ENCODE measurements at regions not wholly inside any gene's neighbourhood (a gene's known extent, or its start where the extent isn't known, plus 50 kb on each side); places are given as distances from the start of the nearest gene placed in this dataset.

DNA sequence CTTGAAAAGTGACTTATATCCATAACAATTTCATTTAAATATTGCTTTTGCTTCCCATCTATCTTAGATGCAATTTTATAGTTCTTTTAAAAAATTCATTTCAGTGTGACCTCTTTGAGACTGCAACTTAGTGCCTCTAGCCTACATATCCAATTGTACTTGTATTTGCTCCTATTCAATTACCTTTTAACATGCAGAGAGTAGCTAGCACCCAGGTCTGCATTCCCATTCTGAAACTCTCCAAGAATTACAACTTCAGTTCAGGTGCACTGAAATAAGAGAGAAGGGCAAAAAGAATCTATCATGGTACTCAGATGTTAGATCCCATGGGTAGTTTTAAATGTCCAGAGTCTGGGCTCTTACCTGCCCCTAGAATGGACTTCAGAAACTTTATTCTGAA lies 765.4 kb upstream of the SLC35B3 start (continued):
- TF ChIP-seq SP1 (IDR thresholded peaks at IDR 0.05) (no peak), EGR1 (IDR thresholded peaks at IDR 0.05; ENCODE audit: low read depth in 2 of 2) (no peak), RXRA (IDR thresholded peaks at IDR 0.05) (no peak)

DNA sequence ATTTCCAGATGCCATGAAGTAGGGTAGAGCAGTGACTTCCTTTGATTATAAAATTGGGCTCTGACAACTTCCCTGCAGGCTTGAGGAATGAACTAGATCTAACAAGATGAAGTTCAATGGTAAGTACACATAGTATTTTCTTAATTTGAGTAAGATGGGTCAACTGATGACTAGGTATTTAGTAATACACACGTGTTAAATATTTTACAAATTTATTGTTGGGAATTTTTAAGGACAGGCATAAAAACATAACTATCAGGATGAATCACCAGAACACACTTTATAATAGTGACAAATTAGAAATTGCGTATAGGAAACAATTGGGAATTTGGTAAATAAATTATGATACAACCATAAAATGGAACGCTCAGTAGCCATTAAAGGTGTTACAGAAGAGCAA lies 762.4 kb upstream of the SLC35B3 start:
- 78% methylated on average over 3 of the region's 3 CpGs for WGBS
- no peaks in the 10 kb centered on the region for H3K9me3 ChIP-seq (ENCODE audit: control insufficient read depth in 4 of 4, low read length in 3 of 4)
- H3K36me3 ChIP-seq (ENCODE audit: control insufficient read depth in 4 of 4, insufficient read depth in 3 of 4, low read depth in 1 of 4, low read length in 3 of 4), result no peaks in the 10 kb centered on the region
- no peak overlapping the region for H3K27ac ChIP-seq (ENCODE audit: low read depth in 1 of 2, low read length in 2 of 2)
- DNase-seq (ENCODE audit: low spot score), result no peak
- no peak overlapping the region for H3K9ac ChIP-seq (ENCODE audit: low read depth in 1 of 2, low read length in 2 of 2)
- TF ChIP-seq FOXA1 (IDR thresholded peaks at IDR 0.05), result no peak
- no peak for TF ChIP-seq SP1 (IDR thresholded peaks at IDR 0.05)
- TF ChIP-seq JUND (IDR thresholded peaks at IDR 0.05), result no peak
- TF ChIP-seq, protein P1, sequence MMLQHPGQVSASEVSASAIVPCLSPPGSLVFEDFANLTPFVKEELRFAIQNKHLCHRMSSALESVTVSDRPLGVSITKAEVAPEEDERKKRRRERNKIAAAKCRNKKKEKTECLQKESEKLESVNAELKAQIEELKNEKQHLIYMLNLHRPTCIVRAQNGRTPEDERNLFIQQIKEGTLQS (IDR thresholded peaks at IDR 0.05), result no peak
- TF ChIP-seq, protein P2, sequence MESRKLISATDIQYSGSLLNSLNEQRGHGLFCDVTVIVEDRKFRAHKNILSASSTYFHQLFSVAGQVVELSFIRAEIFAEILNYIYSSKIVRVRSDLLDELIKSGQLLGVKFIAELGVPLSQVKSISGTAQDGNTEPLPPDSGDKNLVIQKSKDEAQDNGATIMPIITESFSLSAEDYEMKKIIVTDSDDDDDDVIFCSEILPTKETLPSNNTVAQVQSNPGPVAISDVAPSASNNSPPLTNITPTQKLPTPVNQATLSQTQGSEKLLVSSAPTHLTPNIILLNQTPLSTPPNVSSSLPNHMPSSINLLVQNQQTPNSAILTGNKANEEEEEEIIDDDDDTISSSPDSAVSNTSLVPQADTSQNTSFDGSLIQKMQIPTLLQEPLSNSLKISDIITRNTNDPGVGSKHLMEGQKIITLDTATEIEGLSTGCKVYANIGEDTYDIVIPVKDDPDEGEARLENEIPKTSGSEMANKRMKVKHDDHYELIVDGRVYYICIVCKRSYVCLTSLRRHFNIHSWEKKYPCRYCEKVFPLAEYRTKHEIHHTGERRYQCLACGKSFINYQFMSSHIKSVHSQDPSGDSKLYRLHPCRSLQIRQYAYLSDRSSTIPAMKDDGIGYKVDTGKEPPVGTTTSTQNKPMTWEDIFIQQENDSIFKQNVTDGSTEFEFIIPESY (IDR thresholded peaks at IDR 0.05), result no peak
- no peak for TF ChIP-seq RXRA (IDR thresholded peaks at IDR 0.05)
- TF ChIP-seq GABPA (IDR thresholded peaks at IDR 0.05 in 1 of 2, conservative IDR thresholded peaks at IDR 0.05 in 1 of 2), result no peak
- TF ChIP-seq EGR1 (IDR thresholded peaks at IDR 0.05; ENCODE audit: low read depth in 2 of 2), result no peak
- H3K4me1 ChIP-seq (ENCODE audit: control insufficient read depth in 4 of 4, insufficient read depth in 4 of 4, low read length in 3 of 4), result no peaks in the 10 kb centered on the region
- no peaks in the 10 kb centered on the region for H3K27me3 ChIP-seq (ENCODE audit: control insufficient read depth in 4 of 4, insufficient read depth in 4 of 4, low read length in 3 of 4)
- no peak overlapping the region for H3K4me3 ChIP-seq (ENCODE audit: low read depth in 1 of 3, low read length in 3 of 3)

DNA sequence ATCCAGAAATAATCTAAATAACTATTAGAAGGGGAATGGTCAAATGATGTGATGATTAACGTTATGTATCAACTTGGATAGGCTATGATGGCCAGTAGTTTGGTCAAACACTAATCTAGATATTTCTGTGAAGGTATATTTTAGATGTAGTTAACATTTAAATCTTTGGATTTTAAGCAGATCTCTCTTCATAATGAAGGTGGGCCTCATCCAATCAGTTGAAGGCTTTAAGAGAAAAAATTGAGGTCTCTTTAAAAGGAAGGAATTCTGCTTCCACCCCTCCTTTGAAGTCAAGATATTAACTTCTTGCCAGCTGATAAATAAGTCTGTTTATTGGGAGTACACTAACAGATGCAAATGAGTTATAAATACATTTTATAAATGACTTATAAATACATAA lies 760.0 kb upstream of the SLC35B3 start:
- H3K27me3 ChIP-seq (ENCODE audit: control insufficient read depth in 4 of 4, insufficient read depth in 4 of 4, low read length in 3 of 4), result no peaks in the 10 kb centered on the region
- WGBS, result 73% methylated on average over 1 of the region's 1 CpG
- TF ChIP-seq FOXA1 (IDR thresholded peaks at IDR 0.05) (no peak), TAF1 (conservative IDR thresholded peaks at IDR 0.05) (no peak), GABPA (IDR thresholded peaks at IDR 0.05 in 1 of 2, conservative IDR thresholded peaks at IDR 0.05 in 1 of 2) (no peak), FOXA2 (IDR thresholded peaks at IDR 0.05) (no peak), EGR1 (IDR thresholded peaks at IDR 0.05; ENCODE audit: low read depth in 2 of 2) (no peak), RAD21 (IDR thresholded peaks at IDR 0.05) (no peak), JUND (IDR thresholded peaks at IDR 0.05) (no peak), RXRA (IDR thresholded peaks at IDR 0.05) (no peak), SP1 (IDR thresholded peaks at IDR 0.05) (no peak), NR2F2 (IDR thresholded peaks at IDR 0.05) (no peak), HNF4G (IDR thresholded peaks at IDR 0.05) (no peak)
- TF ChIP-seq, protein P1 (IDR thresholded peaks at IDR 0.05), result no peak
- TF ChIP-seq, protein P3, sequence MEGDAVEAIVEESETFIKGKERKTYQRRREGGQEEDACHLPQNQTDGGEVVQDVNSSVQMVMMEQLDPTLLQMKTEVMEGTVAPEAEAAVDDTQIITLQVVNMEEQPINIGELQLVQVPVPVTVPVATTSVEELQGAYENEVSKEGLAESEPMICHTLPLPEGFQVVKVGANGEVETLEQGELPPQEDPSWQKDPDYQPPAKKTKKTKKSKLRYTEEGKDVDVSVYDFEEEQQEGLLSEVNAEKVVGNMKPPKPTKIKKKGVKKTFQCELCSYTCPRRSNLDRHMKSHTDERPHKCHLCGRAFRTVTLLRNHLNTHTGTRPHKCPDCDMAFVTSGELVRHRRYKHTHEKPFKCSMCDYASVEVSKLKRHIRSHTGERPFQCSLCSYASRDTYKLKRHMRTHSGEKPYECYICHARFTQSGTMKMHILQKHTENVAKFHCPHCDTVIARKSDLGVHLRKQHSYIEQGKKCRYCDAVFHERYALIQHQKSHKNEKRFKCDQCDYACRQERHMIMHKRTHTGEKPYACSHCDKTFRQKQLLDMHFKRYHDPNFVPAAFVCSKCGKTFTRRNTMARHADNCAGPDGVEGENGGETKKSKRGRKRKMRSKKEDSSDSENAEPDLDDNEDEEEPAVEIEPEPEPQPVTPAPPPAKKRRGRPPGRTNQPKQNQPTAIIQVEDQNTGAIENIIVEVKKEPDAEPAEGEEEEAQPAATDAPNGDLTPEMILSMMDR (IDR thresholded peaks at IDR 0.05; ENCODE audit: low read depth, low read length, missing input control), result no peak
- TF ChIP-seq, protein P4, sequence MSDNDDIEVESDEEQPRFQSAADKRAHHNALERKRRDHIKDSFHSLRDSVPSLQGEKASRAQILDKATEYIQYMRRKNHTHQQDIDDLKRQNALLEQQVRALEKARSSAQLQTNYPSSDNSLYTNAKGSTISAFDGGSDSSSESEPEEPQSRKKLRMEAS (IDR thresholded peaks at IDR 0.05), result no peak
- TF ChIP-seq, protein P5, sequence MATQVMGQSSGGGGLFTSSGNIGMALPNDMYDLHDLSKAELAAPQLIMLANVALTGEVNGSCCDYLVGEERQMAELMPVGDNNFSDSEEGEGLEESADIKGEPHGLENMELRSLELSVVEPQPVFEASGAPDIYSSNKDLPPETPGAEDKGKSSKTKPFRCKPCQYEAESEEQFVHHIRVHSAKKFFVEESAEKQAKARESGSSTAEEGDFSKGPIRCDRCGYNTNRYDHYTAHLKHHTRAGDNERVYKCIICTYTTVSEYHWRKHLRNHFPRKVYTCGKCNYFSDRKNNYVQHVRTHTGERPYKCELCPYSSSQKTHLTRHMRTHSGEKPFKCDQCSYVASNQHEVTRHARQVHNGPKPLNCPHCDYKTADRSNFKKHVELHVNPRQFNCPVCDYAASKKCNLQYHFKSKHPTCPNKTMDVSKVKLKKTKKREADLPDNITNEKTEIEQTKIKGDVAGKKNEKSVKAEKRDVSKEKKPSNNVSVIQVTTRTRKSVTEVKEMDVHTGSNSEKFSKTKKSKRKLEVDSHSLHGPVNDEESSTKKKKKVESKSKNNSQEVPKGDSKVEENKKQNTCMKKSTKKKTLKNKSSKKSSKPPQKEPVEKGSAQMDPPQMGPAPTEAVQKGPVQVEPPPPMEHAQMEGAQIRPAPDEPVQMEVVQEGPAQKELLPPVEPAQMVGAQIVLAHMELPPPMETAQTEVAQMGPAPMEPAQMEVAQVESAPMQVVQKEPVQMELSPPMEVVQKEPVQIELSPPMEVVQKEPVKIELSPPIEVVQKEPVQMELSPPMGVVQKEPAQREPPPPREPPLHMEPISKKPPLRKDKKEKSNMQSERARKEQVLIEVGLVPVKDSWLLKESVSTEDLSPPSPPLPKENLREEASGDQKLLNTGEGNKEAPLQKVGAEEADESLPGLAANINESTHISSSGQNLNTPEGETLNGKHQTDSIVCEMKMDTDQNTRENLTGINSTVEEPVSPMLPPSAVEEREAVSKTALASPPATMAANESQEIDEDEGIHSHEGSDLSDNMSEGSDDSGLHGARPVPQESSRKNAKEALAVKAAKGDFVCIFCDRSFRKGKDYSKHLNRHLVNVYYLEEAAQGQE (IDR thresholded peaks at IDR 0.05), result no peak
- DNase-seq (ENCODE audit: low spot score), result no peak
- no peak overlapping the region for H3K27ac ChIP-seq (ENCODE audit: low read depth in 1 of 2, low read length in 2 of 2)
- no peaks in the 10 kb centered on the region for H3K36me3 ChIP-seq (ENCODE audit: control insufficient read depth in 4 of 4, insufficient read depth in 3 of 4, low read depth in 1 of 4, low read length in 3 of 4)
- H3K9ac ChIP-seq (ENCODE audit: low read depth in 1 of 2, low read length in 2 of 2), result no peak overlapping the region
- no peaks in the 10 kb centered on the region for H3K9me3 ChIP-seq (ENCODE audit: control insufficient read depth in 4 of 4, low read length in 3 of 4)
- no peak overlapping the region for H3K4me3 ChIP-seq (ENCODE audit: low read depth in 1 of 3, low read length in 3 of 3)
- H3K4me1 ChIP-seq (ENCODE audit: control insufficient read depth in 4 of 4, insufficient read depth in 4 of 4, low read length in 3 of 4), result no peaks in the 10 kb centered on the region

All from liver (tissue), 8 donors.